H9 (cell line): ENCODE measurements at regions not wholly inside any gene's neighbourhood (a gene's known extent, or its start where the extent isn't known, plus 50 kb on each side); places are given as distances from the start of the nearest gene placed in this dataset.

Source experiments
- DNase-seq: peaks from one replicate; pipeline ENCODE4 v3.0.0-alpha.2; 2017
- H2AFZ ChIP-seq: one replicate; pipeline ENCODE4 v1.6.1; 2013; ENCODE audit warnings: mild to moderate bottlenecking, low read length, control low read depth, moderate library complexity
- H2AK5ac ChIP-seq: 2 replicates; pipeline ENCODE4 v1.6.1; 2013; ENCODE audit warnings: low read length, control low read depth, mixed read lengths; ENCODE audit not compliant: insufficient read length
- H2BK120ac ChIP-seq: one replicate; pipeline ENCODE4 v1.6.1; 2013; ENCODE audit warnings: low read depth, mild to moderate bottlenecking, low read length, control low read depth, inconsistent platforms; ENCODE audit not compliant: poor library complexity, severe bottlenecking
- H2BK12ac ChIP-seq: 2 replicates; pipeline ENCODE4 v1.6.1; 2013; ENCODE audit warnings: low read length, control low read depth, mixed read lengths, low read depth; ENCODE audit not compliant: insufficient read length
- H2BK15ac ChIP-seq: 2 replicates; pipeline ENCODE4 v1.6.1; 2013; ENCODE audit warnings: low read depth, low read length, control low read depth
- H2BK20ac ChIP-seq: one replicate; pipeline ENCODE4 v1.6.1; 2013; ENCODE audit warnings: low read depth, mild to moderate bottlenecking, low read length, control low read depth, inconsistent platforms; ENCODE audit not compliant: poor library complexity, severe bottlenecking
- H2BK5ac ChIP-seq: 2 replicates; pipeline ENCODE4 v1.6.1; 2013; ENCODE audit warnings: low read length, control low read depth, mixed read lengths; ENCODE audit not compliant: insufficient read length
- H3K14ac ChIP-seq: 2 replicates; pipeline ENCODE4 v1.6.1; 2013; ENCODE audit warnings: low read length, control low read depth; ENCODE audit not compliant: insufficient read depth
- H3K18ac ChIP-seq: 2 replicates; pipeline ENCODE4 v1.6.1; 2013; ENCODE audit warnings: low read depth, mild to moderate bottlenecking, mixed read lengths, low read length, control low read depth; ENCODE audit not compliant: insufficient read length
- H3K23ac ChIP-seq: 2 replicates; pipeline ENCODE4 v1.6.1; 2013; ENCODE audit warnings: low read length, control low read depth, mixed read lengths, low read depth; ENCODE audit not compliant: insufficient read length
- H3K23me2 ChIP-seq: 2 replicates; pipeline ENCODE4 v1.6.1; 2013; ENCODE audit warnings: low read depth, mild to moderate bottlenecking, mixed read lengths, low read length, control low read depth; ENCODE audit not compliant: insufficient read length, poor library complexity, severe bottlenecking
- H3K27ac ChIP-seq: 2 replicates; pipeline ENCODE4 v1.5.1; 2013; ENCODE audit warnings: low read length, control low read depth, mixed read lengths, low read depth; ENCODE audit not compliant: insufficient read length
- H3K27me3 ChIP-seq: 2 replicates; pipeline ENCODE4 v1.6.1; 2013; ENCODE audit warnings: low read length, control low read depth, inconsistent platforms; ENCODE audit not compliant: insufficient read depth
- H3K4ac ChIP-seq: 2 replicates; pipeline ENCODE4 v1.6.1; 2013; ENCODE audit warnings: low read depth, mild to moderate bottlenecking, control low read depth, inconsistent platforms, low read length, moderate library complexity
- H3K4me1 ChIP-seq: 2 replicates; pipeline ENCODE4 v1.6.1; 2013; ENCODE audit warnings: low read length, control low read depth, inconsistent platforms; ENCODE audit not compliant: insufficient read depth
- H3K4me2 ChIP-seq: 2 replicates; pipeline ENCODE4 v1.6.1; 2013; ENCODE audit warnings: low read length, control low read depth, mixed read lengths; ENCODE audit not compliant: insufficient read length, insufficient read depth
- H3K56ac ChIP-seq: 2 replicates; pipeline ENCODE4 v1.6.1; 2013; ENCODE audit warnings: low read depth, mild to moderate bottlenecking, mixed read lengths, low read length, control low read depth; ENCODE audit not compliant: insufficient read length
- H3K79me1 ChIP-seq: 2 replicates; pipeline ENCODE4 v1.6.1; 2013; ENCODE audit warnings: low read depth, mild to moderate bottlenecking, moderate library complexity, low read length, control low read depth, inconsistent platforms; ENCODE audit not compliant: insufficient read depth, poor library complexity, severe bottlenecking
- H3K79me2 ChIP-seq: 2 replicates; pipeline ENCODE4 v1.6.1; 2013; ENCODE audit warnings: low read length, control low read depth, inconsistent platforms; ENCODE audit not compliant: insufficient read depth
- H3K9ac ChIP-seq: 2 replicates; pipeline ENCODE4 v1.6.1; 2013; ENCODE audit warnings: low read length, control low read depth, mixed read lengths; ENCODE audit not compliant: insufficient read length; ENCODE audit errors: extremely low read depth
- H3K9me3 ChIP-seq: one replicate; pipeline ENCODE4 v1.6.1; 2013; ENCODE audit warnings: low read depth, low read length, inconsistent platforms; ENCODE audit not compliant: control insufficient read depth
- H3T11ph ChIP-seq: one replicate; pipeline ENCODE4 v1.6.1; 2013; ENCODE audit warnings: mild to moderate bottlenecking, low read length, control low read depth, inconsistent platforms
- H4K20me1 ChIP-seq: one replicate; pipeline ENCODE4 v1.6.1; 2013; ENCODE audit not compliant: control insufficient read depth, insufficient read length, insufficient read depth
- H4K5ac ChIP-seq: 2 replicates; pipeline ENCODE4 v1.6.1; 2013; ENCODE audit warnings: low read depth, mild to moderate bottlenecking, mixed read lengths, low read length, control low read depth; ENCODE audit not compliant: insufficient read length
- H4K8ac ChIP-seq: replicated peaks from 2 replicates; pipeline ENCODE4 v1.6.1; 2013; ENCODE audit warnings: low read length, control low read depth, mixed read lengths, low read depth; ENCODE audit not compliant: insufficient read length
- H4K91ac ChIP-seq: 2 replicates; pipeline ENCODE4 v1.6.1; 2013; ENCODE audit warnings: low read depth, mild to moderate bottlenecking, moderate library complexity, mixed read lengths, low read length, control low read depth; ENCODE audit not compliant: insufficient read length
- H3K27ac Mint-ChIP-seq, 3 experiments: 2 replicates in 2 of 3; 3 replicates in 1 of 3; pipeline ENCODE4 v1.8.0; 2020 to 2021; ENCODE audit warnings: mixed read lengths in 3 of 3, mild to moderate bottlenecking in 1 of 3, moderate library complexity in 1 of 3
- H3K27me3 Mint-ChIP-seq: 2 replicates; pipeline ENCODE4 v1.8.0; 2021; ENCODE audit warnings: low read depth, mild to moderate bottlenecking, moderate library complexity, mixed read lengths
- H3K36me3 Mint-ChIP-seq, 3 experiments: 2 replicates in 2 of 3; 3 replicates in 1 of 3; pipeline ENCODE4 v1.8.0; 2020 to 2021; ENCODE audit warnings: low read depth in 3 of 3, mixed read lengths in 3 of 3; ENCODE audit not compliant: insufficient read depth in 1 of 3
- H3K4me1 Mint-ChIP-seq, 2 experiments: 2 replicates each; pipeline ENCODE4 v1.8.0; 2020; ENCODE audit warnings: mixed read lengths in 2 of 2
- H3K4me3 Mint-ChIP-seq, 2 experiments: 2 replicates in 1 of 2; 3 replicates in 1 of 2; pipeline ENCODE4 v1.8.0; 2020 to 2021; ENCODE audit warnings: mild to moderate bottlenecking in 2 of 2, mixed read lengths in 2 of 2, moderate library complexity in 1 of 2
- H3K9me3 Mint-ChIP-seq, 2 experiments: 2 replicates in 1 of 2; 3 replicates in 1 of 2; pipeline ENCODE4 v1.8.0; 2020; ENCODE audit warnings: mild to moderate bottlenecking in 2 of 2, mixed read lengths in 2 of 2, moderate library complexity in 1 of 2
- TF ChIP-seq, protein P1 (sequence below): fragments of 200-600 bp; sonication (generic); conservative IDR thresholded peaks from 3 replicates; pipeline ENCODE4 v1.8.0; 2021; ENCODE audit warnings: antibody characterized with exemption, mild to moderate bottlenecking

DNA sequence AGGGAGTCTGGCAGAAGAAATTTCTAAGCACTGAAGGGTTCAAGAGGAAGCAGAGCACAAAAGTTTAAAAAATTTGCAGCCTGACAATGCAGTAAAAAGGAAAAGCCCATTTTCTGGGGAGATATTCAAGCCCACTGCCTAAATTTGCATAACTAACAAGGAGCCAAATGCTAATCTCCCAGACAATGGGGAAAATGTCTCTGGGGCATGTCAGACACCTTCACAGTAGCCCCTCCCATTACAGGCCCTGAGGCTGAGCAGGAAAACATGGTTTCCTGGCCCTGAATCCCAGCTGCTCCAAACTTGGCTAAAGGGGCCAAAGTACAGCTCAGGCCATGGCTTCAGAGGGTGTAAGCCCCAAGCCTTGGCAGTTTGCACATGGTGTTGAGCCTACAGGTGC is 908.5 kb upstream of the MANEA start:
- H3K79me2 ChIP-seq = no peaks in the 10 kb centered on the region
- no peak overlapping the region for H3K4ac ChIP-seq
- H4K5ac ChIP-seq = no peak overlapping the region
- H3K9me3 ChIP-seq = no peaks in the 10 kb centered on the region
- Mint-ChIP-seq H3K27me3 (no peaks in the 10 kb centered on the region), H3K36me3 (peaks cover 5 to 14% (median 13%) of the 10 kb centered on the region in 3 experiments), H3K9me3 (peaks cover 5 to 9% of the 10 kb centered on the region in 2 experiments; a peak in 4 of 5 replicates), H3K4me3 (no peak overlapping the region), H3K27ac (peak overlapping the region in 1 of 3 experiments; percentile 64; a peak in 1 of 7 replicates), H3K4me1 (peaks cover 7 to 10% of the 10 kb centered on the region in 2 experiments)
- H2AFZ ChIP-seq = no peak overlapping the region
- H3T11ph ChIP-seq = no peak overlapping the region
- no peak overlapping the region for H2BK12ac ChIP-seq
- no peak overlapping the region for H3K9ac ChIP-seq
- H3K27me3 ChIP-seq = no peaks in the 10 kb centered on the region
- H2BK5ac ChIP-seq = no peak overlapping the region
- H2AK5ac ChIP-seq = no peak overlapping the region
- no peaks in the 10 kb centered on the region for H3K4me1 ChIP-seq
- H3K79me1 ChIP-seq = no peaks in the 10 kb centered on the region
- H3K4me2 ChIP-seq = no peak overlapping the region
- no peak overlapping the region for H4K91ac ChIP-seq
- DNase-seq = no peak
- no peak overlapping the region for H3K18ac ChIP-seq
- no peaks in the 10 kb centered on the region for H3K23me2 ChIP-seq
- TF ChIP-seq, protein P1, sequence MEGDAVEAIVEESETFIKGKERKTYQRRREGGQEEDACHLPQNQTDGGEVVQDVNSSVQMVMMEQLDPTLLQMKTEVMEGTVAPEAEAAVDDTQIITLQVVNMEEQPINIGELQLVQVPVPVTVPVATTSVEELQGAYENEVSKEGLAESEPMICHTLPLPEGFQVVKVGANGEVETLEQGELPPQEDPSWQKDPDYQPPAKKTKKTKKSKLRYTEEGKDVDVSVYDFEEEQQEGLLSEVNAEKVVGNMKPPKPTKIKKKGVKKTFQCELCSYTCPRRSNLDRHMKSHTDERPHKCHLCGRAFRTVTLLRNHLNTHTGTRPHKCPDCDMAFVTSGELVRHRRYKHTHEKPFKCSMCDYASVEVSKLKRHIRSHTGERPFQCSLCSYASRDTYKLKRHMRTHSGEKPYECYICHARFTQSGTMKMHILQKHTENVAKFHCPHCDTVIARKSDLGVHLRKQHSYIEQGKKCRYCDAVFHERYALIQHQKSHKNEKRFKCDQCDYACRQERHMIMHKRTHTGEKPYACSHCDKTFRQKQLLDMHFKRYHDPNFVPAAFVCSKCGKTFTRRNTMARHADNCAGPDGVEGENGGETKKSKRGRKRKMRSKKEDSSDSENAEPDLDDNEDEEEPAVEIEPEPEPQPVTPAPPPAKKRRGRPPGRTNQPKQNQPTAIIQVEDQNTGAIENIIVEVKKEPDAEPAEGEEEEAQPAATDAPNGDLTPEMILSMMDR = no peak
- H2BK15ac ChIP-seq = no peak overlapping the region
- H3K23ac ChIP-seq = no peak overlapping the region
- H4K8ac ChIP-seq = no peak overlapping the region
- H4K20me1 ChIP-seq = no peaks in the 10 kb centered on the region
- H3K27ac ChIP-seq = no peak overlapping the region
- no peak overlapping the region for H2BK120ac ChIP-seq
- H3K56ac ChIP-seq = no peak overlapping the region
- H3K14ac ChIP-seq = no peak overlapping the region
- no peak overlapping the region for H2BK20ac ChIP-seq
